ENCODE measurements at regions not wholly inside any gene's neighbourhood (a gene's known extent, or its start where the extent isn't known, plus 50 kb on each side); places are given as distances from the start of the nearest gene placed in this dataset.
"Not testable (repeated sequence)": the region's sequence is repeated elsewhere in the genome, so short reads cannot be mapped to it uniquely, and the experiment has no call there.

DNA sequence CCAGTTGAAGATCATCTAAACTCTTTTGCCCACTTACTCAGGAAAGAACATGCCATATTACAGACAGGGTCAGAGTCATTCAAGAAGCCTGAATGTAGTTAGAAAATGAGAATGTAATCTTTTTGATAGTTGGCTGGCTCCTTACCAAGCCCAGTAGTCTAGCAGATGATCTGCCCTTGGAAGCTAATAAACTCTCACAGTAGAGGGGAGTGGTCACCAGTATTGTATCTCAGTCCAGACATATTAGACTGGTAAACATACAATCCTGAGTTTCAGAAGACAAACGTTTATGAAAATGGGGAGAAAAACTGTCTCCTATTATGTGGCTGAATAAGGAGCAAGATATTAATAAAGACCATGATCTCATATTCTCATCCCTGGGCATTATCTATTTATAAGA lies 65.3 kb downstream of the SEPTIN7 start (continued):
- no peak for TF ChIP-seq BRCA1 (IDR thresholded peaks at IDR 0.05; ENCODE audit: low read depth, low read length)
- no peak for TF ChIP-seq TBL1XR1 (IDR thresholded peaks at IDR 0.05; ENCODE audit: low read depth, low read length)
- TF ChIP-seq HDAC2 (IDR thresholded peaks at IDR 0.05), result no peak
- no peak for TF ChIP-seq SIX5 (IDR thresholded peaks at IDR 0.05; ENCODE audit: low read depth, low read length, severe bottlenecking)

DNA sequence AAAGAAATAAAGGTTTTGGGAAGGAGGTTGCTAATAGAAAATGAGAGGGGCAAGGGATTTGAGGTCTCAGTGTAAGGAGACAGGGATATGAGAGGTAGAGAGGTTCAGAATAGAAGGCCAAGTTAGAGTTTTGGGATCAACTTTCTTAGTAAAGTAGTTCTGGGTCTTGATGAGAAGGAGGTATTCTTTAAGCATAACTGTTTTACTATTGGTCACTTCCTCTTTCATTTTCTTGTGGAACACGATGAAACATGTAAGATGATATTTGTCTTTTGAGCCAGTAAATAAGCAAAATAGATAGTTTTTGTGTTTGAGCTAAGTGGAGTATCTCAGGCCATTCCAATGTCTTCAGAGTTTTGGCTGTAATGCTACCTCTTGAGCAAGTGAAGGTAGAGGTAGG lies 68.3 kb downstream of the SEPTIN7 start:
- H3K9ac ChIP-seq (ENCODE audit: control insufficient read depth, insufficient read depth, low read length); FAIRE-seq; H2AFZ ChIP-seq (ENCODE audit: control insufficient read depth, low read depth, low read length); H3K9me3 ChIP-seq (replicated peaks; ENCODE audit: control insufficient read depth, insufficient read depth, low read length); H3K27me3 ChIP-seq (replicated peaks in 1 of 2; ENCODE audit: control insufficient read depth in 2 of 2, insufficient read depth in 2 of 2, low read length in 1 of 2); BruUV-seq (replicated peaks); CTCF ChIA-PET; H4K20me1 ChIP-seq (ENCODE audit: control insufficient read depth, insufficient read depth); in situ Hi-C loops (cut with MboI); H3K4me1 ChIP-seq (ENCODE audit: control insufficient read depth, insufficient read depth, low read length); intact Hi-C loops (cut with micrococcal nuclease; ENCODE audit: unreplicated experiment); H3K79me2 ChIP-seq (ENCODE audit: control insufficient read depth, insufficient read depth, low read length); DNase-seq (ENCODE audit: low read depth, low spot score): not testable (repeated sequence)
- peak; percentile 71 for TF ChIP-seq SPI1 (IDR thresholded peaks at IDR 0.05; ENCODE audit: borderline replicate concordance, insufficient read depth, low read depth, low read length)
- POLR2A ChIA-PET, result interaction anchor here (0.6 kb wide), 1 partner anchor 244 kb away, joined by 3 read pairs; no protein-coding TSS in a partner anchor
- peak overlapping the region; percentile 15; the same call in 1 of the 2 replicates for H3K4me3 ChIP-seq
- H3K4me2 ChIP-seq (ENCODE audit: control insufficient read depth, insufficient read depth), result peak overlapping the region; percentile 39; the same call in 1 of the 2 replicates
- WGBS (ENCODE audit: insufficient coverage, insufficient replicate concordance, low lambda C conversion rate, missing lambda C conversion rate), result 6% methylated on average over 1 of the region's 1 CpG
- peaks cover 0 to 15% of the 10 kb centered on the region in 2 experiments for H3K36me3 ChIP-seq (ENCODE audit: control insufficient read depth in 2 of 2, insufficient read depth in 2 of 2, low read length in 1 of 2)
- SMC1A ChIA-PET (ENCODE audit: uncharacterized antibody, unreplicated experiment), result interaction anchor here (0.6 to 1.6 kb wide), 3 partner anchors 64 to 174 kb away, joined by 4 to 6 read pairs (median 4); no protein-coding TSS in a partner anchor
- ATAC-seq, result peak; percentile 73
- RAD21 ChIA-PET (ENCODE audit: unreplicated experiment), result interaction anchor here (2.1 kb wide), 1 partner anchor 140 kb away, joined by 6 read pairs; no protein-coding TSS in a partner anchor
- H3K27ac ChIP-seq (ENCODE audit: control insufficient read depth, insufficient read depth), result peak overlapping the region; percentile 24

GRCh38 chr7:35869810-35870209 lies 69.0 kb downstream of the SEPTIN7 start:
- POLR2A ChIA-PET, result interaction anchor here (0.5 to 1.3 kb wide), 4 partner anchors 67 to 464 kb away, joined by 3 to 9 read pairs (median 3); partner anchors contain the start of gene HERPUD2
- no peak for DNase-seq (ENCODE audit: low read depth, low spot score)
- peaks cover 0 to 14% of the 10 kb centered on the region in 2 experiments; a peak in 2 of 4 replicates for H3K36me3 ChIP-seq (ENCODE audit: control insufficient read depth in 2 of 2, insufficient read depth in 2 of 2, low read length in 1 of 2)

More at GRCh38 chr7:35869810-35870209, 69.0 kb downstream of the SEPTIN7 start:
- H3K27me3 ChIP-seq (replicated peaks in 1 of 2; ENCODE audit: control insufficient read depth in 2 of 2, insufficient read depth in 2 of 2, low read length in 1 of 2), result no peaks in the 10 kb centered on the region
- H3K9me3 ChIP-seq (replicated peaks; ENCODE audit: control insufficient read depth, insufficient read depth, low read length), result no peaks in the 10 kb centered on the region
- no peak for TF ChIP-seq DPF2 (IDR thresholded peaks at IDR 0.05)
- TF ChIP-seq TARDBP (IDR thresholded peaks at IDR 0.05; ENCODE audit: borderline replicate concordance), result no peak
- no peak for TF ChIP-seq SRF (IDR thresholded peaks at IDR 0.05; ENCODE audit: low read depth in 2 of 2, low read length in 2 of 2)
- TF ChIP-seq PRDM15 (CRISPR knock-in tag; IDR thresholded peaks at IDR 0.05), result no peak
- no peak for TF ChIP-seq EZH2 (IDR thresholded peaks at IDR 0.05; ENCODE audit: borderline replicate concordance, control insufficient read depth, low read depth, low read length)
- TF ChIP-seq SMAD1 (IDR thresholded peaks at IDR 0.05; ENCODE audit: low read depth, partially characterized antibody), result no peak
- FAIRE-seq (no peak), ATAC-seq (no peak)
- H3K9ac ChIP-seq (ENCODE audit: control insufficient read depth, insufficient read depth, low read length), result no peak overlapping the region
- ChIA-PET RAD21 (ENCODE audit: unreplicated experiment) (interaction anchor here (2.1 kb wide), 1 partner anchor 140 kb away, joined by 6 read pairs; no protein-coding TSS in a partner anchor), CTCF (interaction anchor here (0.7 to 1.1 kb wide), 2 partner anchors 67 to 160 kb away, joined by 3 to 4 read pairs; no protein-coding TSS in a partner anchor), SMC1A (ENCODE audit: uncharacterized antibody, unreplicated experiment) (interaction anchor here (0.6 to 1.6 kb wide), 6 partner anchors 20 to 174 kb away, joined by 4 to 6 read pairs (median 4); no protein-coding TSS in a partner anchor)
- intact Hi-C loops (cut with micrococcal nuclease; ENCODE audit: unreplicated experiment), result no loop called here
- BruUV-seq (replicated peaks), result no TSS peak
- no peak overlapping the region for H2AFZ ChIP-seq (ENCODE audit: control insufficient read depth, low read depth, low read length)
- WGBS (ENCODE audit: insufficient coverage, insufficient replicate concordance, low lambda C conversion rate, missing lambda C conversion rate), result over 99% methylated on average over 5 of the region's 5 CpGs
- no peak overlapping the region for H3K4me3 ChIP-seq
- peaks cover 7% of the 10 kb centered on the region; the same call in 1 of the 2 replicates for H3K4me1 ChIP-seq (ENCODE audit: control insufficient read depth, insufficient read depth, low read length)
- no peak overlapping the region for H3K27ac ChIP-seq (ENCODE audit: control insufficient read depth, insufficient read depth)
- in situ Hi-C loops (cut with MboI), result no loop called here
- peaks cover 7% of the 10 kb centered on the region for H3K79me2 ChIP-seq (ENCODE audit: control insufficient read depth, insufficient read depth, low read length)
- no peaks in the 10 kb centered on the region for H4K20me1 ChIP-seq (ENCODE audit: control insufficient read depth, insufficient read depth)
- H3K4me2 ChIP-seq (ENCODE audit: control insufficient read depth, insufficient read depth), result no peak overlapping the region
